Colonic mucosa (tissue), 4 donors: ENCODE measurements at regions not wholly inside any gene's neighbourhood (a gene's known extent, or its start where the extent isn't known, plus 50 kb on each side); places are given as distances from the start of the nearest gene placed in this dataset.

Experiments used
- DNase-seq: peaks from one replicate; pipeline ENCODE4 v3.0.0-alpha.2; 2020
- H3K27ac ChIP-seq: fragments of 200-600 bp; one replicate; pipeline ENCODE4 v1.8.0; 2021
- H3K27me3 ChIP-seq: fragments of 200-600 bp; one replicate; pipeline ENCODE4 v1.8.0; 2021
- H3K36me3 ChIP-seq: fragments of 200-600 bp; one replicate; pipeline ENCODE4 v1.8.0; 2021
- H3K4me1 ChIP-seq: fragments of 200-600 bp; one replicate; pipeline ENCODE4 v1.8.0; 2021; ENCODE audit warnings: mild to moderate bottlenecking
- H3K4me3 ChIP-seq: fragments of 200-600 bp; one replicate; pipeline ENCODE4 v1.8.0; 2021
- H3K9ac ChIP-seq, 2 donors: one replicate each; pipeline ENCODE4 v1.7.0; 2013; ENCODE audit warnings: control low read depth in 2 of 2, low read depth in 2 of 2, low read length in 2 of 2
- H3K9me3 ChIP-seq: fragments of 200-600 bp; one replicate; pipeline ENCODE4 v1.8.0; 2021
- intact Hi-C: fragments of 100-400 bp; cut with DNase I; formaldehyde crosslinking; loops from one replicate; pipeline ENCODE4 v1.14.1; 2022
- TF ChIP-seq, protein P1 (sequence below): fragments of 200-600 bp; IDR thresholded peaks from one replicate; pipeline ENCODE4 v1.8.0; 2022; ENCODE audit warnings: antibody characterized with exemption, mild to moderate bottlenecking
- donor health status: healthy.
- donor health status: DM: no; HTN: no; CAD: no.
- donor health status: DM: no; HTN: no; CAD: no.

GRCh38 chr14:34044666-34045306 is 93.9 kb upstream of the EGLN3 start:
- H3K9ac ChIP-seq: no peak overlapping the region
- no peaks in the 10 kb centered on the region for H3K9me3 ChIP-seq
- TF ChIP-seq, protein P1, sequence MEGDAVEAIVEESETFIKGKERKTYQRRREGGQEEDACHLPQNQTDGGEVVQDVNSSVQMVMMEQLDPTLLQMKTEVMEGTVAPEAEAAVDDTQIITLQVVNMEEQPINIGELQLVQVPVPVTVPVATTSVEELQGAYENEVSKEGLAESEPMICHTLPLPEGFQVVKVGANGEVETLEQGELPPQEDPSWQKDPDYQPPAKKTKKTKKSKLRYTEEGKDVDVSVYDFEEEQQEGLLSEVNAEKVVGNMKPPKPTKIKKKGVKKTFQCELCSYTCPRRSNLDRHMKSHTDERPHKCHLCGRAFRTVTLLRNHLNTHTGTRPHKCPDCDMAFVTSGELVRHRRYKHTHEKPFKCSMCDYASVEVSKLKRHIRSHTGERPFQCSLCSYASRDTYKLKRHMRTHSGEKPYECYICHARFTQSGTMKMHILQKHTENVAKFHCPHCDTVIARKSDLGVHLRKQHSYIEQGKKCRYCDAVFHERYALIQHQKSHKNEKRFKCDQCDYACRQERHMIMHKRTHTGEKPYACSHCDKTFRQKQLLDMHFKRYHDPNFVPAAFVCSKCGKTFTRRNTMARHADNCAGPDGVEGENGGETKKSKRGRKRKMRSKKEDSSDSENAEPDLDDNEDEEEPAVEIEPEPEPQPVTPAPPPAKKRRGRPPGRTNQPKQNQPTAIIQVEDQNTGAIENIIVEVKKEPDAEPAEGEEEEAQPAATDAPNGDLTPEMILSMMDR: no peak
- no peak for DNase-seq
- peak overlapping the region; percentile 66 for H3K27ac ChIP-seq
- H3K27me3 ChIP-seq: no peaks in the 10 kb centered on the region
- H3K4me1 ChIP-seq: no peaks in the 10 kb centered on the region
- intact Hi-C loops: no loop called here
- H3K36me3 ChIP-seq: no peaks in the 10 kb centered on the region
- no peak overlapping the region for H3K4me3 ChIP-seq

DNA sequence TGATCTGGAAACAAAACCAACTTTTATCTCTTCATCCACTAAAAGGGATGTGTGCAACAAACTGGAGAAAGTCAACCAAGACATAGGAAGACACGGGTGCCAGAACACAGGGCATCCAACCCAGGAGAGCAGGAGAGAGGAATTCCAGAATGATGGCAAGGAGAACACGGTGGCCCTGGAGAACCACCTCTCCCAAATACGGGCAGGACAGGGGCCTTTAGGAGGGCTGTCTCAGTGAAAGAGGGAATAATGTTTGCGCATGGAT is 93.4 kb upstream of the EGLN3 start:
- Histone ChIP-seq H3K27me3 (no peaks in the 10 kb centered on the region), H3K9ac (no peak overlapping the region), H3K9me3 (no peaks in the 10 kb centered on the region)

DNA sequence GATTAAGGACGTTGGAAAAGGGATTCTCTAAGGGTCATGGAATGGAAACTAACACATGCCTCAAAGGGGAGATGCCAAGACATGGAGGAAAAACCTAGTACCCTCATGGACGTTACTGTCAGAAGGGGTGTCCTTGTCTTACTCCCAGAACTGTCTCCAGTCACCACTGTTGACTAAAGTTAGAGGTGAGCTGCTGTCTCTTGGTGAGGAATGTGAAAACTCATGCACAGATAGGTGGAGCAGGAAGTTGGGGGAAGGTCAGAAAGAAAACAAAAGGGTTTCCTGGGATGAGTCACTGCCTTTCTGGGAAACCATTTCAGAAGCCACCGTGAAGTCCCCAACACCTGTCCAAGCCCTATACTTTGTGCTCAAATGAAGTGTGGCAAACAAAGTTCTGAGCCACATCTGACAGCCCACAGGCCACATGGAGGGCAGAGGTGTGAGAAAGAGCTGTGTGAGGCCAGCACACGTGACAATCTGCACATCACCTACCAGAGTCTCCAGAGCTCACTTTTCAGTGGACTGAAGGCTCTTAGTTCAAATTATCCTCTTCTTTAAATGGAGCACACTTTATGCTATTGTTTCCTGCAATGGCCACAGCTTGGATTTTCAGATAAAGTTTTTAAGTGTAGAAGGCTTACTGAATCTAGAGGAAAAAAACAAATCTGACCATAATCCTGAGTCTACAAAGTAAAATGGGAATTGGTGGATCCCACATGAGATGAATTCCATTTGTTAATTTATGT is 92.9 kb upstream of the EGLN3 start:
- no peak overlapping the region for H3K4me3 ChIP-seq
- DNase-seq: peak; percentile 61

More for the DNA sequence above, 93.4 kb upstream of the EGLN3 start:
- intact Hi-C loops: no loop called here
- DNase-seq: no peak
- Histone ChIP-seq H3K36me3 (no peaks in the 10 kb centered on the region), H3K27ac (peak overlapping the region; percentile 66), H3K4me1 (no peaks in the 10 kb centered on the region), H3K4me3 (no peak overlapping the region)
- TF ChIP-seq, protein P1: no peak

DNA sequence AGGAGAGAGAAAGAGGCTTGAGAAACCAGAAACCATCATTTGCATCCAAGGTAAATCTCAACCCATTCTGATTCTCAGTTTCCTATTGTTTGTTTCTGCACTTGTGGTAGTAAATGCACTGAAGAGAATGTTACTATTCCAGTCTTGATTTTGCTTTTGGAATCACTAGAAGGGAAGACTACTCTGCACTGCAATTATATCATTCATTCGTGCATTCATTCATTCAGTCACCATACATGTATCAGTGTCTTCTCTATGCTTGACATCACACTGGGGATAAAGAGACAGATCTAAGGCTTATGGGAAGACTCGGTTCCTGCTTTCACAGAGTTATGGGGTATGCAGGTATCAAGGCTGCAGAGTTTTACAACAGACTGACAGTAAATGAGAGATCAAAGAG is 90.3 kb upstream of the EGLN3 start:
- Histone ChIP-seq H3K9me3 (no peaks in the 10 kb centered on the region), H3K4me1 (no peaks in the 10 kb centered on the region), H3K27me3 (no peaks in the 10 kb centered on the region), H3K36me3 (no peaks in the 10 kb centered on the region), H3K9ac (no peak overlapping the region), H3K4me3 (no peak overlapping the region), H3K27ac (no peak overlapping the region)
- DNase-seq: no peak
- TF ChIP-seq, protein P1: no peak
- intact Hi-C loops: no loop called here

More for the DNA sequence above, 92.9 kb upstream of the EGLN3 start:
- TF ChIP-seq, protein P1: no peak
- intact Hi-C loops: no loop called here
- H3K27ac ChIP-seq: peak overlapping the region; percentile 66
- no peaks in the 10 kb centered on the region for H3K27me3 ChIP-seq
- H3K36me3 ChIP-seq: no peaks in the 10 kb centered on the region
- H3K9ac ChIP-seq: no peak overlapping the region
- no peaks in the 10 kb centered on the region for H3K4me1 ChIP-seq
- no peaks in the 10 kb centered on the region for H3K9me3 ChIP-seq

DNA sequence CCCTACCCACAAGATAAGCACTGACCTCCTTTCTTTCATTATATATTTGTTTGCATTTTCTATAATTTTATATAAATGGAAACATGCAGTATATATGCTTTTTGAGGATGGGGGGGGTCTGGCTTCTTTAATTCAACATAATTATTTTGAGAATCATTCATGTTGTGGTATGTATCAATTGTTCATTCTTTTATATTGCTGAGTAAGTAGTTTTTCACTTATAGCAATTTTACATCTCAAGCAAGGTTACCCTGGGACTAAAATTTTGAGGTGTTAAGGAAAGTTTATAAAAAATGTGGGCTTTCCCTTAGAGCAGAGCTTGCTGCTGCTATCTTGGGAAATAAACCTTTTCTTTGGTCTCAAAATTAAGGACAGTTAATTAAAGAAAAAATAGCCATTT is 89.9 kb upstream of the EGLN3 start:
- Histone ChIP-seq H3K9me3 (no peaks in the 10 kb centered on the region), H3K27ac (no peak overlapping the region), H3K4me3 (no peak overlapping the region), H3K9ac (no peak overlapping the region), H3K36me3 (no peaks in the 10 kb centered on the region), H3K27me3 (no peaks in the 10 kb centered on the region), H3K4me1 (peaks cover under 1% of the 10 kb centered on the region)
- TF ChIP-seq, protein P1: no peak
- no peak for DNase-seq
- intact Hi-C loops: no loop called here
